AG04449 (cell line): ENCODE measurements at regions not wholly inside any gene's neighbourhood (a gene's known extent, or its start where the extent isn't known, plus 50 kb on each side); places are given as distances from the start of the nearest gene placed in this dataset.

Experiments used
- CTCF ChIA-PET: fragments of 350-600 bp; formaldehyde crosslinking; extraction: SDS; loops from one replicate; lab custom pipeline; 2021; ENCODE audit warnings: antibody characterized with exemption; lab: Yijun Ruan, JAX
- POLR2A ChIA-PET: fragments of 400-600, 350-600 bp; formaldehyde crosslinking; extraction: SDS; loops from one replicate; lab custom pipeline; 2020; ENCODE audit warnings: antibody characterized with exemption, inconsistent platforms; lab: Yijun Ruan, JAX
- DNase-seq: peaks from one replicate; pipeline ENCODE4 v3.0.0-alpha.2; 2010; ENCODE audit warnings: low read depth, low spot score
- H3K4me3 ChIP-seq: 2 replicates; pipeline ENCODE4 v1.5.1; 2011; ENCODE audit warnings: low read depth, mild to moderate bottlenecking, control low read depth, low read length
- CTCF ChIP-seq: IDR thresholded peaks from one replicate; pipeline ENCODE4 v1.5.1; 2011; ENCODE audit warnings: mild to moderate bottlenecking, moderate library complexity, low read length, control low read depth, inconsistent platforms; ENCODE audit not compliant: insufficient read depth; ENCODE audit errors: missing control alignments

GRCh38 chr1:58143972-58144697, 402.4 kb downstream of the OMA1 start:
- ChIA-PET POLR2A (no interaction called here), CTCF (no interaction called here)
- no peak overlapping the region for H3K4me3 ChIP-seq
- no peak for DNase-seq
- TF ChIP-seq CTCF: no peak

- no peak for DNase-seq
- ChIA-PET CTCF (no interaction called here), POLR2A (no interaction called here)
- TF ChIP-seq CTCF: no peak
- no peak overlapping the region for H3K4me3 ChIP-seq
Measured at GRCh38 chr1:58136387-58136786, 410.1 kb downstream of the OMA1 start.

- CTCF ChIA-PET: no interaction called here
- DNase-seq: no peak
- POLR2A ChIA-PET: no interaction called here
- H3K4me3 ChIP-seq: no peak overlapping the region
- no peak for TF ChIP-seq CTCF
Measured at GRCh38 chr1:58135821-58136321, 410.7 kb downstream of the OMA1 start.

- no peak for TF ChIP-seq CTCF
- POLR2A ChIA-PET: no interaction called here
- CTCF ChIA-PET: no interaction called here
- H3K4me3 ChIP-seq: no peak overlapping the region
- DNase-seq: no peak
Measured at GRCh38 chr1:58133562-58133961, 413.0 kb downstream of the OMA1 start.

- CTCF ChIA-PET: no interaction called here
- TF ChIP-seq CTCF: no peak
Measured at GRCh38 chr1:58123051-58123450, 423.5 kb downstream of the OMA1 start.

GRCh38 chr1:58119971-58120370, 426.6 kb downstream of the OMA1 start:
- DNase-seq: no peak
- ChIA-PET POLR2A (no interaction called here), CTCF (interaction anchor here (0.6 kb wide), 1 partner anchor 29 kb away, joined by 3 read pairs; no protein-coding TSS in a partner anchor)
- TF ChIP-seq CTCF: no peak
- no peak overlapping the region for H3K4me3 ChIP-seq

More at GRCh38 chr1:58123051-58123450, 423.5 kb downstream of the OMA1 start:
- POLR2A ChIA-PET: no interaction called here
- DNase-seq: no peak
- no peak overlapping the region for H3K4me3 ChIP-seq
